ENCODE measurements at regions not wholly inside any gene's neighbourhood (a gene's known extent, or its start where the extent isn't known, plus 50 kb on each side); places are given as distances from the start of the nearest gene placed in this dataset.

- no peak for TF ChIP-seq EP300 (IDR thresholded peaks at IDR 0.05; ENCODE audit: borderline replicate concordance in 1 of 2, low read depth in 1 of 2, low read length in 1 of 2)
- no peak; the same call in 1 of the 2 replicates for TF ChIP-seq CTCF (IDR thresholded peaks at IDR 0.05)
Measured at GRCh38 chr16:73565263-73565662, 517.3 kb upstream of the ZFHX3 start.

Measured in SK-N-SH (cell line).